GM21360 (cell line): ENCODE measurements at regions not wholly inside any gene's neighbourhood (a gene's known extent, or its start where the extent isn't known, plus 50 kb on each side); places are given as distances from the start of the nearest gene placed in this dataset.
"Not testable (repeated sequence)": the region's sequence is repeated elsewhere in the genome, so short reads cannot be mapped to it uniquely, and the experiment has no call there.

Experiments
- ATAC-seq: cut with Tn5 transposase; IDR thresholded peaks from one replicate; pipeline ENCODE4 v1.9.1; 2021; ENCODE audit warnings: mild to moderate bottlenecking, moderate library complexity; ENCODE audit not compliant: unreplicated experiment

DNA sequence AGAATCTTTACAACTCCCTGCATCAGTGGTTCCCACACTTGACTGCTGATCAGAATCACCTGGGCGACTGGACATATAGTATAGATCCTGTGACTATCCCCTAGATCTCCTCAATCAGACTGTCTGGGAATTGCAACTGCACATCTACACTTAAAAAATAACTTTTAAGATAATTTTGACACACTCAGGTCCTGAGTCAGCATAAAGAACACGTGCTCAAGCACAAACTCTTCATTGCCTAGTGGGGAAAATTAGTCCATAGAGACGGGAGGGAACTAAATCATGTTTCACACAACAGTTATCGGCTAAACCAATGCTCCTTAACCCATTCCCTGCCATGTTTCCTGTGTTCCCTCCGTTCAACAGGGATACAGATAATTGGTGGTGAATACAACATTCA is 243.5 kb upstream of the FGF13 start:
- ATAC-seq: no peak

DNA sequence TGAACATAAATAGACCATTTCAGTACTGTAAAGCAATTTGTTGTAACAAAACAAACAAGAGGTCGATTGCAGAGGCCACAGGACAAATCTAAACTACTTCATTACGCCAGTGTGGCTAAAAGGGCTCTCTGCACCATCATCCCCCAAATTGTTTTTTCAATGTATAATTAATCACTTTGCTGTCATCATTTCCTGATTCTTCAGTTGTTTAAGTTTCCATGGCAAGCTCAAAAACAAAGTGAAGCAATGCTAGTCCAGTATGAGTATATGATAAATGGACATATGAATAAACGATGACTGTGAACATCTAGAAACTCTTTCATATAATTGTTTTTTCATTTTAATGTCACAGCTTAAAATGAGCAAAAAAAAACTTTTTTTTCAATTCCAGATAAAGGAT is 235.4 kb upstream of the FGF13 start:
- no peak for ATAC-seq

DNA sequence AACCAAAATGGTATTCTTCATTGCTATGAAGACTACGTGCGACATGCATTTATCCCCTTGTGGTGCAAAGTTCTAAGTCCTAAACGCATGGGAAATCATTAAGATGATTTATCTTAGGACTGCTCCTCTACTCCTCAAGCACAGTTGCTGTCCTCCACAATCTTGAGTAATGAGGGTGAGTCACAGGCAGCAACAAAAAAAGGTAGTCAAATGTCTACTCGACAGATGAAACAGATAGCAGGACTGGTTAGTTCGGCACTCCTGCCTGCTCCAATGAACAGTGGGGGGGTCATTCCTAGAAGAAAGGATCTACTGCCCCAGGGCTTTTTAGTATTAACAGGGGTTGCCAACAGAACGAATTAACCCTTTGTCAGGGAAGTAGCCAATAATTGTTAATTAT is 233.7 kb upstream of the FGF13 start:
- ATAC-seq: no peak

DNA sequence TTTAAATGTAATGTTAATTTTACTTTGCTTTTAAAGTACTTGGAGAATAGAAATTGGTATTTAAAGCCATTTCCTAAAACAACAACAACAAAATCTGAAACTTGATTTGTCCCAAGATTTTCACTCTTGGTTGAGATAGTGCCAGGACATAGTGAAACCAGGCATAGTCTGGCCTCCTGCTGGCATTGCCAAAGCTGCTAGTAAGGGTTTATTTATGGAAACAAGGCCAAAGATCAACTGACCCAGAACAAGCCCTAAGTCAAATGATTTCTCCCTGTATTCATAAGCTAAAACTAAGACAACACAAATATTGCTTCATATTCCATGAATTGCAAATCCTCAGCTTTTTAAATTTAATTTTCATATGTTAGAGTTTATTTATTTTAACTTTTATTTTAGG is 227.5 kb upstream of the FGF13 start:
- ATAC-seq: no peak

DNA sequence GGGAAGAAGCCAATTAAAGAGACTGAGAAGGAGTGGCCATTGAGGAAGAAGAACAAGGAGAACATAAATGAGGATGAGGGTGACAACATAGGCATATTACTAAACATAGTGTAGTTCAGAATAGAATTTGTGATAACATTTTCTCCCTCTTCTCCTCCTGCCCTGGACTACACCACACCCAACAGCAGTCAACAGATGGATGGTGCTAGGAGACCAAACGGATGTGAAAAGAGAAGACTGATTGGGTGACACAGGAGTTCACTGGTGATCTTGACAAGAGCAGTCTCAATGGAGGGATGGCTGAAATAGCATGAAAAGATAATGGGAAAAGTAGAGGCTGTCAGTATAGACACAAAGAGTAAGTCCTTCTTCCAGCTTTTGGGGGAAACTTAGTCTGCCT is 226.5 kb upstream of the FGF13 start:
- no peak for ATAC-seq

DNA sequence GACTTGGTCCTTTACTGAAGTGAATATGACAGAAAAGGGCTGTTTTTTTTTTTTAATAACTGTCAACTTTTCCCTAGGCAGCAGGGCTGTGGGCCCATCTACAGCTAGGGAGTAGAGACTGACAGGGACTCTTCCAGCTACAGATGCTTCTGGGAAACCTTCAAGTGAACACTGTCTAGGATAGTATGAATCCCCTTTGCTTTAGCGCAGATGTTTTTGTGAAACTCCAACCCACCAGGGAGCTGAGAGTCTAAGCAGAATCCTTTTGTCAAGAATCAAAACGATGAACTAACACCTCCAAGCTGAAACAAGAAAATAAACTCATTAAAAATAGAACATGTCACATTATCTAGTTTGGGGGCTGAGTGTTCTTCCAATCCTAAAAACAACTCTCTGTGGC is 219.7 kb upstream of the FGF13 start:
- no peak for ATAC-seq

DNA sequence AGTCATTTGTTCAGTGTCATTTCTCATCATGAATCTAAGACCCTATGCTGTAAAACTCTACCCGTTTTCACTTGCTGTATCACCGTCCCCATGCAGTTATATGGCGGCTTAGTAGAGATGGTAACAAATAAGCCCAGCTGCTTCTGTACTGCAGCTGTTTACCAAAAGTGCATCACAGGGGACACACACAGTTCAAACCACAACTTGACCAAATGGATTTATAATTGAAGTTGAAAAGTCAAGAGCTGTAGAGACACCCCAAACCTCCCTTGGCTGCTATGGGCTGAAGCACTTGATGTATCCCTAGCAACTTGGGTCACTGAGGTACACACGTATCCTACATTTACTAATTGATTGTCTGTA is 219.0 kb upstream of the FGF13 start:
- ATAC-seq: no peak

DNA sequence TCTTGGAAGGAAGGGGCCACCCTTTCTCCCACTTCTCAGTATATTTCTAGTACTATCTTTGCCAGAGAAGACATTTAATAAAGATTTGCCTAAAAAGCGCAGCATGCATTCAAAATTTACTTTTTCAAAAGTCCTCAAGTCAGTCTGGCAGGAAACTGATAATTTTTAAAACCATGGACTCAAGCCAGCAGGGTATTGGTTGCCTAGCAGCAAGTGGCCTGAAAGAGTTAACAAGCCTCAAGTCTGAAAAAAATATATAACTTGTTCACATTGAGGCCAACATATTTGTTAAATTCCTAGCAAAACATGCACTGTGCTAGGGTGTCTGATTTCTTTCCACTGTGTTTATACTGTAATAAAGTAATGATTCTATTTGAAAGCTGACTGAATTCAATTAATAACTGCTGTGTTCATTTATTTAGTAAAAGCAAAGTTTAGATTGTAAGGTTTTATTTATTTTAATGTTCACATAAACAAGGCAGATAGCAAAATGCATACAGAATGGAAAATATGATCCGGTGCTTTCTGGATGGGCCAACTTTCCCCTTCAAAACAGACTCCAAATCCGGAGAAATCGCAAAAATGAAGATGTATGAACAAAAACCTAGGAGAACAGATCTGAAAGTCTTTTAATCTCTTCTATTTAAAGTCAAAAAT is 218.5 kb upstream of the FGF13 start:
- ATAC-seq: no peak

DNA sequence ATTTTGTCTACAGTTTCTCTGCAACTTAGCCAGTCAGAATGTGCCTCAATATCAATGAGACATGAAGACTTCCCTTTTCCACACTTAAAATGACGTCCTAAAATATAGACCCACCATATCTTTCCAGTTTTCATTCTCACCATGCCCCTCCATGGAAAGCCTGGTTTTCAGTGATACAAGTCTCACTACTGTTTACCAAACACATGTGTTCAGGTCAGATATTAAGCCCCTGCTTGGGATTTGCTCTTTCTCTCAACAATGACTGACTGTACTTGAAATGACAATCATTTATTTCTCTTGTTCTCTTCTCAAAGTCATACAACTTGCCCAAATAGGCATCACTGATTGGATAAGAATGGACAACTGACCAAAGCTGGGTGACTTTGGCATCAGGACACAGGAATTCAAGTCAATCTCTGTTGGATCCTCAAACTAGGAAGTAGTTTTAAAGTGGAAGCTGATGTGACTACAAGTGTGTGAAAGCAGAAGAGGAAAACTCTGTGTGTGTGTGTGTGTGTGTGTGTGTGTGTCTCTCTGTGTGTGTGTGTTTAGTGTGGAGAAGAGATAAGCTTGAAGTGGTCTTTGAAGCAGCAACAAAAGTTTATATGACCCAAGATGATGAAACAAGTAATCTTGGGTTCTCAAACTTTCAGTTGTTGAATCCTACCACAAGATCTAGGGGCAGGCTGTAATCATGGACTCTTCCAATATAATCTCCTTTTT is 217.4 kb upstream of the FGF13 start:
- ATAC-seq: no peak

DNA sequence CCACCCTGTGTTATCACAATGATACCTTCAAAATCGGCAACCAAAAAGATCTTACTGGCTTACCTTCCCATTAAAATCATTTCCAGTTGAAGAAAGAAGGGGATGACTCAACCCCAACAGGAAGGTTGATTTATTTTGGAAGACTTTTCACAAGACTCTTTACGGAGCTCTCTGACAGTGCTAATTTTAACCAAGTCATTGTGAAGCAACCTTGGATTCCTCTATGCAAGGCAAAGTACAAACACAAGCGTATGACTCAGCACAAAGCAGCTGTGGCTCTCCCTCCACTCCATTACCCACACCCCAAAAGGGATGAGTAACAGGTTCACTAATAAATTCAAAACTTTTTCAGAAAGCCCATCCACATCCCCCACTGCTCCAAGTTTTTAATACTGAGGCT is 213.8 kb upstream of the FGF13 start:
- ATAC-seq: no peak

DNA sequence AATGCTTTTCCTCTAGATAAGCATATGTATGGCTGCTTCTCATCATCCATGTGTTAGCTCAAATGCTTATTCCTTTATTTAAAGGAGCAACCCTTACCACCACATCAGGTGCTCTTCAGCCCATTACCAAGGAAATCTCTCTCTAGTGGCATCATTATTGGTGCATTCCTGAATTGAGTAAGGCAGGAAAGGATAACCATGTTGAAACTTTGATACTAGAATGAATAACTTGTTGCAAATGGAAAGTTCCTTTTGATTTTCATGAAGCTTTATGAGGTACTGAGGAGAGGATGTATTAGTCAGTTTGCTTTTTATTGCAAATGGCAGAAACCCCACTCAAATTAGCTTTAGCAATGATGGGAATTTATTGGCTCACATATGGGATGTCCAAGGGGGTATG is 212.3 kb upstream of the FGF13 start:
- no peak for ATAC-seq

DNA sequence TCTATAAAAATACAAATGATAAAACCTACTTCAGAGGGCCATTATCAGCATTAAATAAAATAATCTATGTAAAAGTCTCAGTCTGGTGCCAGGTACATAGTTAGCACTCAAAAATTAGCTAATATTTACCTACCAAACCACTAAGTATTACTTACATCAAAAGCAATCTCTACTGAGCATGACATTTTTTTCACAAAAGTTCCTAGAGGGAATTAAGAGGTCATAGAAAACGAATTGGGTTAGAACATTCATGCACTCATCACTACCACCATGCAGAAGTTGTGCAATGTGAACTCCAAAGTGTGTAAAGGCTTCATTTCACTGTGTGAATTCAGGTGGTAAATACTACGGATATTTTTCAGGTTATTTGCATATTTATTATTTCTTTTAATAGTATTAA is 209.5 kb upstream of the FGF13 start:
- ATAC-seq: no peak

DNA sequence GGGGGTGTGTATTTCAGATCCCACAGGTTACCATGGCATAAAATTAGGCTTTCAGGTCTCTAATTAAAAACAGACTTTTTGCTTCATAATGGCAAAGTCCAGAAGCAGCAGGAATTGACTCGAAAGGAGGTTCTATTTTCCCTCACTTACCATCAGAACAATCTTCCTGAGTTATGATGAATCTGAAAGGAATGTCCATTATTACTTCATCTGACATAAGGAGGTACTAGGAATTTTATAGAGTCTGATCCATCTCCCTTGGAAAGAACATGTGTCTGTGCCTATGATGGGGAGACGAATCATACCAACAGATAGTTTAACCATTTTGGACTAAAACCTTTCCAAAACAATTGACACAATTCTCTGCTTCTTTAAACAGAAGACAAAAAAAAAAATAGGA is 206.3 kb upstream of the FGF13 start:
- ATAC-seq: no peak

DNA sequence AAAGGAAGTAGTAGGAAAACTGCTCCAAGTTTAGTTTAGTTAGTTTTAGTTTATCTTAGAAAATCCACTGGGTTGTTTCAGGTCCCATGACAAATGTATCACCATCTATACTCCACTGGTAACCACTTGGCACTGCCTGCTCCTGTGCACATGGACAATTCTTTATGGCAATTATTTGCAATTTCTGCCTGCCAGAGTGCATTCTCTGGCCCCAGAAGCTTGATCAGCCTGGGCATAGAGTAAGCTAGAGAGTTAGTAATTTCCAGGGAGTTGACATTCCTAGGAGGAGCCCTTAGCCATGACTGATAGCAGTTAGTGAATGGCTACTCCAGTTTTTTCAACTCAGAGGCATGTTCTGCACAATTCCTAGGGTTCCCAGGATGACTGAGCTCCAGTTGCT is 203.2 kb upstream of the FGF13 start:
- ATAC-seq: no peak

DNA sequence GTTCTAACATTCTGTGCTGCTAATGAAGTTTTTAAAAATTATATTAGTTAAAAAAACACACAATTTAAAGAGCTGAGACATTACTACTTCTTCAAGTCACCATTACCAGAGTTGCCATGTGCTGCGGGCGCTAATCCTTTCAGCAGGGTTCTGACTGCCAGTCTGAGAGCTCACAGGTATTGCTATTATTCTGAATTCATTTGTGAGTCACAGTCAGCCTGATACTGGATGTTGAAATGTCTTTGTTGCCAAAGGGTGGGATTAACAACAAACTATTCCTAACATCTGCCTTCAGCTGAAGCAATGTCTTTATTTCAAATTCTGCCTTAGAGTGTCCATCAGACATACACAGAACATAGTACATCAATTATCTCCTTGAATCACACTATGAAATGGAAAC is 197.1 kb upstream of the FGF13 start:
- ATAC-seq: no peak

DNA sequence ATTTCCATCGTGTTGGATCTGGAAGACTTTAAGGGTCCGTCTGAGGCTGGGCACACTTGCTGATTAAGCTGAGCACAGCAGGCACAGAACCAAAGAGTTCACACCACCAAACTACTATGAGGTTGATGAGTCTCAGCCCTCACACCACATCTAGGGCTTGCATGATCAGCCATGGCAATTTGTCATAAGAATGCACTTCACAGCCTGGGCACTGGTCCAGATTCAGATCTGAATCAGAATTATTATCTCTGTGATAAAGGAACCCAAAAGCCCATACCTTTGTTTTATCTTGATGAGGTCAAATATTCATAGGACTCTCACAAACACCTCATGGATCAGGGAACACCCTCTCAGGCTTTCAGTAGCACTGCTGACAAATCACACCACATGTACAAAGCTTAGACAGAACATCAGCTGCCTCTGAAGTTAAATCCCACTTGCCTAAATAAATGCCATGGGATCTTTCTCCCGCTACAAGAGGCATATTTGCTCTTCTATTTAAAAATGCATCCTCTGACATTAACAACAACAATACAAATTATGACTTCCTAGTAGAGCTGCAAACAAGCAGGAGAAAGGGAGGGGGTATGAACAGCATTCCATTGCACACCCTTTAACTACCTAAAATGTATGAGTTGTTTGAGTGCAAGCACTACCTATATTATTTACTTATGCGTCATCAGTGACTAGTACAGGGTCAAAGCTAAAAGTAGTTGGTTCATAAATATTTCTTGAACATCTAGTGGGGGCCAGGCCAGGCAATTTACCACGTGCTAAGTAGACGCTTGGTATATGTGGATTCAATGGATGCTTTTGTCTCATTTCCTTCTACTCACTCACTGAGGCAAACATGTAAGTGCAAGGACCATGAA is 186.3 kb upstream of the FGF13 start:
- no peak for ATAC-seq

DNA sequence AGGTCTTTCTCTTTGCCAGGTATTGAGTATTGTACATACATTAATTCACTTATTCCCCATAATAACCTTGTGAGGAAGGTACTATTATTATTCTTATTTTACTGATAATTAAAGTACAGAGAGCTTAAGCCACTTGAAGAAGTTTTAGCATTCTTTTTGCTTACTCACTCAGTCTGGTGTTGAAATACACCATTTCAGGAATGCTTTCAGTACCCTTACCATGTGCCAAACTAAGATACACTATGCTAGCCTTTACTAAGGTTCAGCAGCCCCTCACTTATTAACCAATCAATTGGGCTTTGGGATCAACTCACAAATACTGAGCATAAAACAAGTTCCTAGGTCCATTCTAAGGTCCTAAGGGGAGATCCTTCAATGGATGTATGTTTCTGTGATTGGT is 179.0 kb upstream of the FGF13 start:
- ATAC-seq: no peak

DNA sequence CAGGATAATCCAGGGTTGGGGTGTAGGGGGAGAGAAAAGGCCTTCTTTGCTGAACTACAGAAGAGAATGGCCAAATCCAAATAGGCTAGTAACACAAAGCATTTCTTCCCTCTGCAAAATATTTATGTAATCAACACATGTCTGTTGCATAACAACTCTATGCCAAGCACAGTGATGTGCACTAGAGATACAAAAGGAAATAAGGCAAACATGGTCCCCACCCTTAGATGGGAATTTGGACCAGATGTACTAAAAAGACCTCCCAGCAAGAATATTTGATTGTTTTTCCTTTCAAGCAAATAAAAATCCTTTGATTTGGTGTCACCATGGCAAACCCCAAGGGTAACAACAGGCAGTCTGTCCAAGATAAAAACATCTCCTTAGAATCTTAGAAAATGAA is 177.6 kb upstream of the FGF13 start:
- no peak for ATAC-seq

DNA sequence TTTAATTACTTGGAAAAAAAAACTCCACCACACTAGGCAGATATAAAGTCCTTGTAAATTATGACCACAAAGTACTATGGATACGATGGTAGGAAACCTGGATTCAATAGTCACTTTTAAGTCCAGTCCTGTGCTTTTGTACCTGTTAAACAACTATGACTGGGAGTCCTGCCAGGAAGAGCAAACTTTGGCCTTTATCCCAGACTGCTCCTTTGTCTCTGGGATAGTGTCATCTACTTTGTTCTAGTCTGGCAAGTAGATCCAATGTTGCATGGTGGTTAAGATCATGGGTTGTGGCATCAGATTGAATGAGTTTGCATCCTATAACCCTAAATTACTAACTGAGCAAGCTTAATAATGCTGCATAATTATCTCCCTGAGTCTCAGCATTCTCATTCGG is 175.3 kb upstream of the FGF13 start:
- ATAC-seq: no peak

DNA sequence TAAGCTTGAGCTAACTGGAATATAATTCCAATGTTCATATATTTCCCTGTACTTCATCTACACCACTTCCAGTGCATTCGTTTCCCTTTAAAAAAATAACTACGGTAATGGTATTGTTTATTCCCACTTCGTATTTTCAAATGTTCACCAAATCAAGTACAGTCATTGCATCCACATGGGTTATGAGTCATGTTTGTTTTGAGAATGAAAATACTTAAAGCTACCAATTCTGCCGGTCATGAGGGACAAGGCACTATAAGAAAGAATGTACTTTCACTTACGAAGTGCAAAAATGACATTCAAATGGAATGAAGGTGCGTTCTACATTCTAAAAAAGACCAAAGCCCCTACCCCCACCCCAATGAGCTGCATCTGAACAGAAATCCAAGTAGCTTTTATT is 174.4 kb upstream of the FGF13 start:
- ATAC-seq: no peak

DNA sequence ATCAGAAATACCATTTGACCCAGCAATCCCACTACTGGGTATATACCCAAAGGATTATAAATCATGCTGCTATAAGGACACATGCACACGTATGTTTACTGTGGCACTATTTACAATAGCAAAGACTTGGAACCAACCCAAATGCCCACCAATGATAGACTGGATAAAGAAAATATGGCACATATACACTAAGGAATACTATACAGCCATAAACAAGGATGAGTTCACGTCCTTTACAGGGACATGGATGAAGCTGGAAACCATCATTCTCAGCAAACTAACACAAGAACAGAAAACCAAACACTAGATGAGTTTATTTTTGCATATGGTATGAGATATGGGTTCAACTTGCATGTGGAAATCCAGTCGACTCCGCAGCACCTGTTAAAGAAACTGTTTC is 168.8 kb upstream of the FGF13 start:
- ATAC-seq: not testable (repeated sequence)

DNA sequence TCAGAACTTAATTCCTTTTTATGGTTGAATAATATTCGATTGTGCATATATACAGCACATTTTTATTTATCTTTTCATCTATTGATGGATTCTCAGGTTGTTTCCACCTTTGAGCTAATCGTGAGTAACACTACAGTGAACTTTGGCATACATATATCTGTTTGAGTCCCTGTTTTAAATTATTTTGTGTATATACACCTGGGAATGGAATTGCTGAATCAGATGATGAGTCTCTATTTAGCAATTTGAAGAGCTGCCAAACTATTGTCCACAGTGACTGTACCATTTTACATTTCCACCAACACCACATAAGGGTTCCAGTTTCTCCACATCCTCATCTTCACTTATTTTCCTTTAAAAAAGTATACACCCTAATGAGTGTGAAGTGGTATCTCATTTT is 166.2 kb upstream of the FGF13 start:
- no peak for ATAC-seq
